ENCODE measurements at regions not wholly inside any gene's neighbourhood (a gene's known extent, or its start where the extent isn't known, plus 50 kb on each side); places are given as distances from the start of the nearest gene placed in this dataset.

GRCh38 chr20:21615617-21616080 lies 89.8 kb upstream of the PAX1 start:
- Histone ChIP-seq H3K27me3 (ENCODE audit: insufficient read depth, low read length, poor library complexity) (no peaks in the 10 kb centered on the region), H3K4ac (ENCODE audit: low read depth, low read length) (no peak overlapping the region), H3K18ac (ENCODE audit: low read length) (no peak overlapping the region), H2BK120ac (ENCODE audit: low read depth, low read length) (no peak overlapping the region), H3K23ac (ENCODE audit: low read length) (no peak overlapping the region), H3K79me1 (ENCODE audit: low read length) (no peaks in the 10 kb centered on the region), H3K79me2 (ENCODE audit: control insufficient read depth, insufficient read depth, low read length) (no peaks in the 10 kb centered on the region), H3K27ac (ENCODE audit: low read depth, low read length) (no peak overlapping the region), H2BK15ac (replicated peaks; ENCODE audit: low read depth) (no peak overlapping the region), H3K4me2 (ENCODE audit: low read length) (no peak overlapping the region), H2BK5ac (ENCODE audit: low read length) (no peak overlapping the region), H2AK5ac (ENCODE audit: low read length) (no peak overlapping the region), H3K56ac (ENCODE audit: low read length) (no peak overlapping the region), H3K4me1 (ENCODE audit: control insufficient read depth, low read depth, low read length) (no peaks in the 10 kb centered on the region), H4K8ac (ENCODE audit: low read depth, low read length) (no peak overlapping the region), H3K4me3 (ENCODE audit: low read length) (no peak overlapping the region), H3K36me3 (ENCODE audit: control insufficient read depth, insufficient read depth, low read length) (no peaks in the 10 kb centered on the region), H4K5ac (ENCODE audit: low read length) (no peak overlapping the region), H3K9ac (ENCODE audit: low read length) (no peak overlapping the region)
- peak; percentile 71 for DNase-seq
- no CpG with 5 or more reads among the region's 10 CpGs for WGBS (ENCODE audit: extremely low coverage, insufficient coverage, low lambda C conversion rate)

GRCh38 chr20:21614980-21615379 lies 90.5 kb upstream of the PAX1 start:
- Histone ChIP-seq H4K5ac (ENCODE audit: low read length) (no peak overlapping the region), H2BK5ac (ENCODE audit: low read length) (no peak overlapping the region), H2BK120ac (ENCODE audit: low read depth, low read length) (no peak overlapping the region), H3K4me1 (ENCODE audit: control insufficient read depth, low read depth, low read length) (no peaks in the 10 kb centered on the region), H3K4ac (ENCODE audit: low read depth, low read length) (no peak overlapping the region), H3K56ac (ENCODE audit: low read length) (no peak overlapping the region), H3K18ac (ENCODE audit: low read length) (no peak overlapping the region), H3K23ac (ENCODE audit: low read length) (no peak overlapping the region), H3K4me2 (ENCODE audit: low read length) (no peak overlapping the region), H3K27me3 (ENCODE audit: insufficient read depth, low read length, poor library complexity) (no peaks in the 10 kb centered on the region), H3K79me1 (ENCODE audit: low read length) (no peaks in the 10 kb centered on the region), H3K27ac (ENCODE audit: low read depth, low read length) (no peak overlapping the region), H3K36me3 (ENCODE audit: control insufficient read depth, insufficient read depth, low read length) (no peaks in the 10 kb centered on the region), H4K8ac (ENCODE audit: low read depth, low read length) (no peak overlapping the region), H2BK15ac (replicated peaks; ENCODE audit: low read depth) (no peak overlapping the region), H3K4me3 (ENCODE audit: low read length) (no peak overlapping the region), H3K79me2 (ENCODE audit: control insufficient read depth, insufficient read depth, low read length) (no peaks in the 10 kb centered on the region), H2AK5ac (ENCODE audit: low read length) (no peak overlapping the region), H3K9ac (ENCODE audit: low read length) (no peak overlapping the region)
- no CpG with 5 or more reads among the region's 6 CpGs for WGBS (ENCODE audit: extremely low coverage, insufficient coverage, low lambda C conversion rate)
- DNase-seq = no peak

GRCh38 chr20:21613512-21613911 lies 92.0 kb upstream of the PAX1 start:
- H2BK120ac ChIP-seq (ENCODE audit: low read depth, low read length) = no peak overlapping the region
- no peaks in the 10 kb centered on the region for H3K27me3 ChIP-seq (ENCODE audit: insufficient read depth, low read length, poor library complexity)
- no peak overlapping the region for H3K9ac ChIP-seq (ENCODE audit: low read length)
- H4K8ac ChIP-seq (ENCODE audit: low read depth, low read length) = no peak overlapping the region
- no peak overlapping the region for H2BK5ac ChIP-seq (ENCODE audit: low read length)
- no peaks in the 10 kb centered on the region for H3K36me3 ChIP-seq (ENCODE audit: control insufficient read depth, insufficient read depth, low read length)
- H3K56ac ChIP-seq (ENCODE audit: low read length) = no peak overlapping the region
- H3K4me2 ChIP-seq (ENCODE audit: low read length) = no peak overlapping the region
- no peak overlapping the region for H3K4ac ChIP-seq (ENCODE audit: low read depth, low read length)
- H4K5ac ChIP-seq (ENCODE audit: low read length) = no peak overlapping the region
- no peaks in the 10 kb centered on the region for H3K79me1 ChIP-seq (ENCODE audit: low read length)
- no peak overlapping the region for H3K18ac ChIP-seq (ENCODE audit: low read length)
- no peak overlapping the region for H2BK15ac ChIP-seq (replicated peaks; ENCODE audit: low read depth)
- H3K23ac ChIP-seq (ENCODE audit: low read length) = no peak overlapping the region
- H3K4me1 ChIP-seq (ENCODE audit: control insufficient read depth, low read depth, low read length) = no peaks in the 10 kb centered on the region
- no peak overlapping the region for H3K4me3 ChIP-seq (ENCODE audit: low read length)
- no peak overlapping the region for H3K27ac ChIP-seq (ENCODE audit: low read depth, low read length)
- no peak overlapping the region for H2AK5ac ChIP-seq (ENCODE audit: low read length)
- no peak for DNase-seq
- H3K79me2 ChIP-seq (ENCODE audit: control insufficient read depth, insufficient read depth, low read length) = no peaks in the 10 kb centered on the region
- WGBS (ENCODE audit: extremely low coverage, insufficient coverage, low lambda C conversion rate) = no CpG with 5 or more reads among the region's 6 CpGs

- Histone ChIP-seq H3K36me3 (ENCODE audit: control insufficient read depth, insufficient read depth, low read length) (no peaks in the 10 kb centered on the region), H2BK5ac (ENCODE audit: low read length) (no peak overlapping the region), H3K56ac (ENCODE audit: low read length) (no peak overlapping the region), H3K4me2 (ENCODE audit: low read length) (no peak overlapping the region), H3K4me1 (ENCODE audit: control insufficient read depth, low read depth, low read length) (no peaks in the 10 kb centered on the region), H3K23ac (ENCODE audit: low read length) (no peak overlapping the region), H2AK5ac (ENCODE audit: low read length) (no peak overlapping the region), H3K4me3 (ENCODE audit: low read length) (no peak overlapping the region), H3K18ac (ENCODE audit: low read length) (no peak overlapping the region), H2BK120ac (ENCODE audit: low read depth, low read length) (no peak overlapping the region), H4K5ac (ENCODE audit: low read length) (no peak overlapping the region), H3K4ac (ENCODE audit: low read depth, low read length) (no peak overlapping the region), H3K9ac (ENCODE audit: low read length) (no peak overlapping the region), H2BK15ac (replicated peaks; ENCODE audit: low read depth) (no peak overlapping the region), H3K79me1 (ENCODE audit: low read length) (no peaks in the 10 kb centered on the region), H3K27me3 (ENCODE audit: insufficient read depth, low read length, poor library complexity) (no peaks in the 10 kb centered on the region), H3K79me2 (ENCODE audit: control insufficient read depth, insufficient read depth, low read length) (no peaks in the 10 kb centered on the region), H4K8ac (ENCODE audit: low read depth, low read length) (no peak overlapping the region), H3K27ac (ENCODE audit: low read depth, low read length) (no peak overlapping the region)
- no CpG with 5 or more reads among the region's 1 CpG for WGBS (ENCODE audit: extremely low coverage, insufficient coverage, low lambda C conversion rate)
- DNase-seq = no peak
Measured at GRCh38 chr20:21609981-21610380, 95.5 kb upstream of the PAX1 start.

GRCh38 chr20:21609221-21609620 lies 95.4 kb upstream of the NKX2-2 start:
- Histone ChIP-seq H3K4me3 (ENCODE audit: low read length) (no peak overlapping the region), H3K27ac (ENCODE audit: low read depth, low read length) (no peak overlapping the region), H3K9ac (ENCODE audit: low read length) (no peak overlapping the region), H3K56ac (ENCODE audit: low read length) (no peak overlapping the region), H4K8ac (ENCODE audit: low read depth, low read length) (no peak overlapping the region), H3K23ac (ENCODE audit: low read length) (no peak overlapping the region), H2AK5ac (ENCODE audit: low read length) (no peak overlapping the region), H4K5ac (ENCODE audit: low read length) (no peak overlapping the region), H3K36me3 (ENCODE audit: control insufficient read depth, insufficient read depth, low read length) (no peaks in the 10 kb centered on the region), H3K4me2 (ENCODE audit: low read length) (no peak overlapping the region), H3K79me2 (ENCODE audit: control insufficient read depth, insufficient read depth, low read length) (no peaks in the 10 kb centered on the region), H3K4ac (ENCODE audit: low read depth, low read length) (no peak overlapping the region), H2BK15ac (replicated peaks; ENCODE audit: low read depth) (no peak overlapping the region), H2BK5ac (ENCODE audit: low read length) (no peak overlapping the region), H3K4me1 (ENCODE audit: control insufficient read depth, low read depth, low read length) (no peaks in the 10 kb centered on the region), H3K18ac (ENCODE audit: low read length) (no peak overlapping the region), H2BK120ac (ENCODE audit: low read depth, low read length) (no peak overlapping the region), H3K79me1 (ENCODE audit: low read length) (no peaks in the 10 kb centered on the region), H3K27me3 (ENCODE audit: insufficient read depth, low read length, poor library complexity) (no peaks in the 10 kb centered on the region)
- DNase-seq = peak; percentile 7
- no CpG with 5 or more reads among the region's 3 CpGs for WGBS (ENCODE audit: extremely low coverage, insufficient coverage, low lambda C conversion rate)

- H2BK5ac ChIP-seq (ENCODE audit: low read length) = no peak overlapping the region
Measured at GRCh38 chr20:21608777-21609176, 94.9 kb upstream of the NKX2-2 start.

More at GRCh38 chr20:21608777-21609176, 94.9 kb upstream of the NKX2-2 start:
- Histone ChIP-seq H3K27me3 (ENCODE audit: insufficient read depth, low read length, poor library complexity) (no peaks in the 10 kb centered on the region), H3K27ac (ENCODE audit: low read depth, low read length) (no peak overlapping the region), H4K5ac (ENCODE audit: low read length) (no peak overlapping the region), H3K36me3 (ENCODE audit: control insufficient read depth, insufficient read depth, low read length) (no peaks in the 10 kb centered on the region), H3K4ac (ENCODE audit: low read depth, low read length) (no peak overlapping the region), H4K8ac (ENCODE audit: low read depth, low read length) (no peak overlapping the region), H3K4me1 (ENCODE audit: control insufficient read depth, low read depth, low read length) (no peaks in the 10 kb centered on the region), H3K18ac (ENCODE audit: low read length) (no peak overlapping the region), H3K9ac (ENCODE audit: low read length) (no peak overlapping the region), H3K79me2 (ENCODE audit: control insufficient read depth, insufficient read depth, low read length) (no peaks in the 10 kb centered on the region), H3K4me2 (ENCODE audit: low read length) (no peak overlapping the region), H3K4me3 (ENCODE audit: low read length) (no peak overlapping the region), H2BK120ac (ENCODE audit: low read depth, low read length) (no peak overlapping the region), H3K79me1 (ENCODE audit: low read length) (no peaks in the 10 kb centered on the region), H2AK5ac (ENCODE audit: low read length) (no peak overlapping the region), H3K23ac (ENCODE audit: low read length) (no peak overlapping the region), H2BK15ac (replicated peaks; ENCODE audit: low read depth) (no peak overlapping the region), H3K56ac (ENCODE audit: low read length) (no peak overlapping the region)
- DNase-seq = no peak

Measured in mesendoderm (in vitro differentiated cells).